HG03196 (cell line): ENCODE measurements at regions not wholly inside any gene's neighbourhood (a gene's known extent, or its start where the extent isn't known, plus 50 kb on each side); places are given as distances from the start of the nearest gene placed in this dataset.
"Not testable (repeated sequence)": the region's sequence is repeated elsewhere in the genome, so short reads cannot be mapped to it uniquely, and the experiment has no call there.

Experiments used
- ATAC-seq: cut with Tn5 transposase; IDR thresholded peaks from one replicate; pipeline ENCODE4 v1.9.1; 2021; ENCODE audit not compliant: unreplicated experiment

GRCh38 chr11:37390576-37391083 lies 792.6 kb upstream of the RAG2 start:
- ATAC-seq, result no peak

GRCh38 chr11:37378958-37379357 lies 780.9 kb upstream of the RAG2 start:
- ATAC-seq, result no peak

- no peak for ATAC-seq
Observed at GRCh38 chr11:37372667-37373066, 774.6 kb upstream of the RAG2 start.

GRCh38 chr11:37371346-37371970 lies 773.4 kb upstream of the RAG2 start:
- ATAC-seq, result no peak

- no peak for ATAC-seq
Observed at GRCh38 chr11:37370817-37371216, 772.8 kb upstream of the RAG2 start.

- ATAC-seq, result no peak
Observed at GRCh38 chr11:37364246-37364839, 766.3 kb upstream of the RAG2 start.

- no peak for ATAC-seq
Observed at GRCh38 chr11:37353192-37353591, 755.2 kb upstream of the RAG2 start.

- ATAC-seq, result no peak
Observed at GRCh38 chr11:37352485-37352884, 754.4 kb upstream of the RAG2 start.

GRCh38 chr11:37343290-37343689 lies 745.3 kb upstream of the RAG2 start:
- ATAC-seq, result no peak

GRCh38 chr11:37336401-37336800 lies 738.4 kb upstream of the RAG2 start:
- no peak for ATAC-seq

- no peak for ATAC-seq
Observed at GRCh38 chr11:37333345-37333744, 735.3 kb upstream of the RAG2 start.

- no peak for ATAC-seq
Observed at GRCh38 chr11:37323843-37324242, 725.8 kb upstream of the RAG2 start.

GRCh38 chr11:37322333-37323194 lies 724.5 kb upstream of the RAG2 start:
- ATAC-seq, result no peak

- ATAC-seq, result no peak
Observed at GRCh38 chr11:37320921-37321320, 722.9 kb upstream of the RAG2 start.

GRCh38 chr11:37317803-37318202 lies 719.8 kb upstream of the RAG2 start:
- no peak for ATAC-seq

GRCh38 chr11:37313266-37313665 lies 715.2 kb upstream of the RAG2 start:
- no peak for ATAC-seq

GRCh38 chr11:37306563-37306962 lies 708.5 kb upstream of the RAG2 start:
- ATAC-seq, result no peak

- not testable (repeated sequence) for ATAC-seq
Observed at GRCh38 chr11:37301405-37301804, 703.4 kb upstream of the RAG2 start.

GRCh38 chr11:37298173-37298572 lies 700.1 kb upstream of the RAG2 start:
- no peak for ATAC-seq

GRCh38 chr11:37286890-37287289 lies 688.9 kb upstream of the RAG2 start:
- ATAC-seq, result no peak

- ATAC-seq, result no peak
Observed at GRCh38 chr11:37282367-37282766, 684.3 kb upstream of the RAG2 start.

- ATAC-seq, result no peak
Observed at GRCh38 chr11:37280200-37280599, 682.2 kb upstream of the RAG2 start.
